Heart right ventricle (tissue), 16 donors: ENCODE measurements at regions not wholly inside any gene's neighbourhood (a gene's known extent, or its start where the extent isn't known, plus 50 kb on each side); places are given as distances from the start of the nearest gene placed in this dataset.

Experiments used
- ATAC-seq, 8 donors: fragments of 200-7000 bp; cut with Tn5 transposase; one replicate each; pipeline ENCODE4 v1.9.1; 2020; ENCODE audit warnings: mild to moderate bottlenecking in 8 of 8, moderate library complexity in 8 of 8, moderate number of reproducible peaks in 1 of 8
- DNase-seq, 2 donors: peaks; one replicate each; pipeline ENCODE4 v3.0.0-alpha.2; 2020
- H3K27ac ChIP-seq, 10 donors: fragments of 200-600 bp; sonication (generic) in 2 of 10; one replicate each; pipeline versions ENCODE4 v1.5.0 to v1.8.0; 2020 to 2022; ENCODE audit warnings: mild to moderate bottlenecking in 3 of 10
- H3K27me3 ChIP-seq, 7 donors: fragments of 200-600 bp; one replicate each; pipeline ENCODE4 v1.8.0; 2021 to 2022; ENCODE audit warnings: mild to moderate bottlenecking in 2 of 7
- H3K36me3 ChIP-seq, 9 donors: fragments of 200-600 bp; sonication (generic) in 1 of 9; one replicate each; pipeline versions ENCODE4 v1.5.0 to v1.8.0; 2020 to 2022; ENCODE audit warnings: mild to moderate bottlenecking in 2 of 9
- H3K4me1 ChIP-seq, 9 donors: fragments of 200-600 bp; sonication (generic) in 1 of 9; one replicate each; pipeline versions ENCODE4 v1.5.0 to v1.8.0; 2020 to 2022; ENCODE audit warnings: mild to moderate bottlenecking in 4 of 9
- H3K4me3 ChIP-seq, 10 donors: fragments of 200-600 bp; sonication (generic) in 2 of 10; one replicate each; pipeline versions ENCODE4 v1.5.0 to v1.8.0; 2020 to 2022; ENCODE audit warnings: mild to moderate bottlenecking in 7 of 10, moderate library complexity in 2 of 10
- H3K9me3 ChIP-seq, 11 donors: fragments of 200-600 bp in 10 of 11; sonication (generic) in 2 of 11; one replicate each; pipeline versions ENCODE4 v1.5.0 to v1.8.0; 2013 to 2022; ENCODE audit warnings: mild to moderate bottlenecking in 2 of 11, control low read depth in 1 of 11, moderate library complexity in 1 of 11
- CTCF ChIP-seq, 9 donors: fragments of 200-600 bp; sonication (generic) in 2 of 9; IDR thresholded peaks; one replicate each; pipeline versions ENCODE4 v1.5.0 to v1.8.0; 2021 to 2022; ENCODE audit warnings: antibody characterized with exemption in 9 of 9, mild to moderate bottlenecking in 5 of 9, moderate library complexity in 1 of 9
- WGBS, 2 donors: extraction: QIAGEN DNeasy Blood & Tissue Kit; methylation state at CpG; one replicate each; pipeline ENCODE4 v1.1.7; 2013; ENCODE audit warnings: inconsistent platforms in 1 of 2; 5-methylcytosine and 5-hydroxymethylcytosine counted together
- intact Hi-C, 10 donors: fragments of 100-400 bp; cut with DNase I; formaldehyde crosslinking; loops; one replicate each; pipeline versions ENCODE4 v1.11.1 to v1.14.2; 2022
- donor health status: Arrhythmogenic right ventricular cardiomyopathy.
- donor health status: ischemic (EF 13 %, LVEDD 7.1; RV severe dilation, severe dysfunction).
- donor health status: healthy with polysubstance abuse.
- donor health status: DM: no; HTN: yes; CAD: no.
- donor health status: DM: no; HTN: no; CAD: no.
- donor health status: ischemic (EF 25% LVEDD 6.9; RV normal size, moderate dysfunction).
- donor health status: ischemic (EF 25% LVEDD 5.7; RV mildly dilated, moderate dysfunction).
- donor health status: healthy.
- donor health status: DM: yes; HTN: yes; CAD: no.
- donor health status: Ischemic cardiomyopathy.
- donor health status: ischemic (EF 35%, LVEDD 5.7; RV mildly dilated, moderate dysfunction).
- donor health status: nonischemic (EF 11% LVEDD 7.7; RV severe dilation, severe dysfunction).
- donor health status: DM: yes; HTN: yes; CAD: no.
- donor health status: PGD.
- donor health status: ischemic (EF 29% LVEDD 5.4; RV normal size, mild dysfunction).
- donor health status: nonischemic (EF 23%, LVEDD 6.1; RV moderate dilation, normal function).

DNA sequence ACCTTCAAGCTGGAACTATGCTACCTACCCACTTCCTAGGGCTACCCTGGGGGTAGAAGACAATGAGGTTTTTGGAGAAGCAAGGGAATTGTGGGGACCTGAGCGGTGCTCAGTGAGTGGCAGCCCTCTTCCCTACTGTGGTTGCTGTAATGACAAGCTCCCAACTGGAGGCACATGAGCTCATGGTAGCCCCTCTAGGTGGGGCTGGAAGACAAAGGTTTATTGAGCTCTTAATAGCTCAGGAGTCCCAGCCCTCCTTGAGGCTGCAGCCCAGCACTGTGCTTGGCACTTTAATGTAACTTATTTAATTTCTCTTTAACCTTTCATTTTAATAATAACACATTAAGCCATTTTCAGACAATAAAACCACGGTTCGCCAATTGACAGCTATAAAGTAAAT is 528.9 kb downstream of the OMA1 start:
- intact Hi-C loops, result no loop called here
- DNase-seq (no peak), ATAC-seq (no peak)
- Histone ChIP-seq H3K4me1 (no peaks in the 10 kb centered on the region), H3K9me3 (no peaks in the 10 kb centered on the region), H3K36me3 (no peaks in the 10 kb centered on the region), H3K27me3 (peaks cover 0 to 5% (median 0%) of the 10 kb centered on the region in 7 donors), H3K27ac (no peak overlapping the region), H3K4me3 (no peak overlapping the region)
- WGBS, 2 donors, result 93 to 95% methylated on average over 3 of the region's 3 CpGs
- no peak for TF ChIP-seq CTCF (IDR thresholded peaks at IDR 0.05)

DNA sequence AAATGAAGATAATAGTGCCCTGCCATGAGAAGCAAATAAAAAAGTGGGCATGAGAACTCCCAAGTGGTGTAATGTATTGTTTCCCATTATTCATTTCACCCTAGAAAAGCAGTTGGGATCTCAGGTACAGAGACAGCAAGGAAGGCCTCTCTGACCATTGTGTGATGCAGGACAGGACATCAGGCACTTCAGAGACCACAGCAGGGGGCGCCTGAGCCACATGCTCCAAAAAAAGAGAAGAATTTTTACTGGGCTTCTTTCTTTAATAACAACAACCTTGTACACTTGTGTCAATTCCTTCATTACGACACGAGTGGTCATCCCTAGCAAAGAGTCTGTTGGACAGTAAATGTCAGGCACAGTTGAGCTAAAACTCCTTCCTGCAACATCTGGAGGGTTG is 533.3 kb downstream of the OMA1 start:
- ATAC-seq, result no peak
- no peak overlapping the region for H3K4me3 ChIP-seq
- WGBS, 2 donors, result 66 to 81% methylated on average over 3 of the region's 3 CpGs
- peaks cover 0 to 5% (median 0%) of the 10 kb centered on the region in 7 donors for H3K27me3 ChIP-seq
- H3K36me3 ChIP-seq, result no peaks in the 10 kb centered on the region
- intact Hi-C loops, result no loop called here
- H3K9me3 ChIP-seq, result peaks cover 0 to 2% (median 0%) of the 10 kb centered on the region in 11 donors
- peak in 4 of 9 donors; percentile 11 to 36 (median 22) for TF ChIP-seq CTCF (IDR thresholded peaks at IDR 0.05)
- DNase-seq, result no peak
- no peak overlapping the region for H3K27ac ChIP-seq
- H3K4me1 ChIP-seq, result no peaks in the 10 kb centered on the region

- DNase-seq (no peak), ATAC-seq (no peak)
- no peak overlapping the region for H3K4me3 ChIP-seq
- TF ChIP-seq CTCF (IDR thresholded peaks at IDR 0.05), result no peak
- no peaks in the 10 kb centered on the region for H3K36me3 ChIP-seq
- no peak overlapping the region for H3K27ac ChIP-seq
- no peaks in the 10 kb centered on the region for H3K4me1 ChIP-seq
- H3K9me3 ChIP-seq, result peaks cover 0 to 2% (median 0%) of the 10 kb centered on the region in 11 donors
- intact Hi-C loops, result no loop called here
- no peaks in the 10 kb centered on the region for H3K27me3 ChIP-seq
- WGBS, 2 donors, result 73 to 90% methylated on average over 1 of the region's 1 CpG
Measured at GRCh38 chr1:58011978-58012377, 534.5 kb downstream of the OMA1 start.

DNA sequence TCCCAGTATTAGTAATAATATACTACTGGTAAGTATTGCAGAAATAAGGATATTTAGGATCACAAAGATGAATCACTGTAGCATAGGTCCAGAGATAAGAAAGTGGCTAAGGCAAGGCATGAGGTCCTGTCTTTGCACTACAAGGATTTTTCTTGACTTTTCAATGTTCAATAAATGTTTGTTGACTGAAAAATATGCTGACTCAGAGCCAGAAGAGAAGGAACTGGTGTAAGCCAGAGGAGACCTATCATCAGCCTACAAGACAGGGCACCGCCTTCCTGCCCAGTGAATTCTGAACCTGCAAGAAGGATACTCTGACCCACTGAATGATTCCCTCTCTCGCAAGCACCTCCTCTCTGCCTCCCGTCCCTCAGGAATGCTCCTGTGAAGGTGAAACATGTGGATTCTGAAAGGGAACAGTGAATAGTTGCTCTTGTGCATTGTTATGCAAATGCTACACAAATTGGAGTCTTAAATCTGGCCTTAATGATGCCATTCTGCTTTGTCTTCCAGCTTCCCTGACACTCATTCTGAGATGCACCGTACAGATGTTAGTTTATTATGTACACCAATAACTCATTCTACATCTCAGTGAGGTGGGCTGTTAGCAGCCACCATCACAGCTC is 540.0 kb downstream of the OMA1 start:
- H3K4me3 ChIP-seq, result no peak overlapping the region
- no peak for TF ChIP-seq CTCF (IDR thresholded peaks at IDR 0.05)
- ATAC-seq (no peak), DNase-seq (no peak)
- WGBS, 2 donors, result 54 to 57% methylated on average over 4 of the region's 4 CpGs
- intact Hi-C loops, result no loop called here
- peaks cover 0 to 5% (median 0%) of the 10 kb centered on the region in 7 donors for H3K27me3 ChIP-seq
- H3K4me1 ChIP-seq, result no peaks in the 10 kb centered on the region
- no peak overlapping the region for H3K27ac ChIP-seq
- peaks cover 0 to 2% (median 0%) of the 10 kb centered on the region in 11 donors for H3K9me3 ChIP-seq
- no peaks in the 10 kb centered on the region for H3K36me3 ChIP-seq
